Skin epidermis (tissue), 12 donors: ENCODE measurements at regions not wholly inside any gene's neighbourhood (a gene's known extent, or its start where the extent isn't known, plus 50 kb on each side); places are given as distances from the start of the nearest gene placed in this dataset.
"Not testable (repeated sequence)": the region's sequence is repeated elsewhere in the genome, so short reads cannot be mapped to it uniquely, and the experiment has no call there.

Source experiments
- H3K27ac ChIP-seq, 21 experiments: fragments of 200-600 bp; sonication (generic) in 11 of 21; one replicate each; pipeline ENCODE4 v1.5.0; 2020; ENCODE audit warnings: mild to moderate bottlenecking in 3 of 21, inconsistent platforms in 2 of 21, moderate library complexity in 2 of 21
- H3K4me3 ChIP-seq, 7 experiments: fragments of 200-600 bp; sonication (generic) in 2 of 7; one replicate each; pipeline ENCODE4 v1.5.0; 2020; ENCODE audit warnings: inconsistent platforms in 2 of 7, mild to moderate bottlenecking in 2 of 7, moderate library complexity in 1 of 7

GRCh38 chr7:93751421-93751820 is 139.1 kb downstream of the TFPI2 start:
- no peak overlapping the region for H3K27ac ChIP-seq
- H3K4me3 ChIP-seq = no peak overlapping the region

GRCh38 chr7:93750986-93751385 is 139.6 kb downstream of the TFPI2 start:
- H3K4me3 ChIP-seq = no peak overlapping the region
- no peak overlapping the region for H3K27ac ChIP-seq

- Histone ChIP-seq H3K4me3 (no peak overlapping the region), H3K27ac (no peak overlapping the region)
Measured at GRCh38 chr7:93747019-93747418, 143.5 kb downstream of the TFPI2 start.

- H3K27ac ChIP-seq = no peak overlapping the region
- no peak overlapping the region for H3K4me3 ChIP-seq
Measured at GRCh38 chr7:93739424-93739823, 151.1 kb downstream of the TFPI2 start.

- H3K4me3 ChIP-seq = no peak overlapping the region
- no peak overlapping the region for H3K27ac ChIP-seq
Measured at GRCh38 chr7:93737953-93738352, 152.6 kb downstream of the TFPI2 start.

GRCh38 chr7:93736668-93737369 is 153.7 kb downstream of the TFPI2 start:
- H3K27ac ChIP-seq = no peak overlapping the region
- no peak overlapping the region for H3K4me3 ChIP-seq

GRCh38 chr7:93728292-93728691 is 153.8 kb upstream of the CALCR start:
- H3K4me3 ChIP-seq = no peak overlapping the region
- H3K27ac ChIP-seq = no peak overlapping the region

GRCh38 chr7:93725954-93726353 is 151.4 kb upstream of the CALCR start:
- Histone ChIP-seq H3K4me3 (no peak overlapping the region), H3K27ac (no peak overlapping the region)

GRCh38 chr7:93723424-93724124 is 149.1 kb upstream of the CALCR start:
- no peak overlapping the region for H3K4me3 ChIP-seq
- no peak overlapping the region for H3K27ac ChIP-seq

- Histone ChIP-seq H3K4me3 (no peak overlapping the region), H3K27ac (no peak overlapping the region)
Measured at GRCh38 chr7:93720106-93720505, 145.6 kb upstream of the CALCR start.

- Histone ChIP-seq H3K27ac (no peak overlapping the region), H3K4me3 (no peak overlapping the region)
Measured at GRCh38 chr7:93719546-93719945, 145.0 kb upstream of the CALCR start.

GRCh38 chr7:93717217-93717900 is 142.8 kb upstream of the CALCR start:
- H3K27ac ChIP-seq = no peak overlapping the region
- H3K4me3 ChIP-seq = no peak overlapping the region

- Histone ChIP-seq H3K4me3 (no peak overlapping the region), H3K27ac (no peak overlapping the region)
Measured at GRCh38 chr7:93715234-93715633, 140.7 kb upstream of the CALCR start.

GRCh38 chr7:93711926-93712325 is 137.4 kb upstream of the CALCR start:
- Histone ChIP-seq H3K27ac (no peak overlapping the region), H3K4me3 (no peak overlapping the region)

GRCh38 chr7:93708255-93708654 is 133.7 kb upstream of the CALCR start:
- not testable (repeated sequence) for H3K4me3 ChIP-seq, H3K27ac ChIP-seq

GRCh38 chr7:93707249-93707648 is 132.7 kb upstream of the CALCR start:
- no peak overlapping the region for H3K27ac ChIP-seq
- no peak overlapping the region for H3K4me3 ChIP-seq

- H3K27ac ChIP-seq, H3K4me3 ChIP-seq: not testable (repeated sequence)
Measured at GRCh38 chr7:93706162-93706561, 131.6 kb upstream of the CALCR start.

- Histone ChIP-seq H3K27ac (no peak overlapping the region), H3K4me3 (no peak overlapping the region)
Measured at GRCh38 chr7:93704217-93704616, 129.7 kb upstream of the CALCR start.

- Histone ChIP-seq H3K27ac (no peak overlapping the region), H3K4me3 (no peak overlapping the region)
Measured at GRCh38 chr7:93697901-93698300, 123.4 kb upstream of the CALCR start.

- no peak overlapping the region for H3K27ac ChIP-seq
- H3K4me3 ChIP-seq = no peak overlapping the region
Measured at GRCh38 chr7:93693796-93694195, 119.3 kb upstream of the CALCR start.

- no peak overlapping the region for H3K27ac ChIP-seq
- no peak overlapping the region for H3K4me3 ChIP-seq
Measured at GRCh38 chr7:93690021-93690420, 115.5 kb upstream of the CALCR start.
